Mesenchymal stem cell (in vitro differentiated cells and primary cell): ENCODE measurements at regions not wholly inside any gene's neighbourhood (a gene's known extent, or its start where the extent isn't known, plus 50 kb on each side); places are given as distances from the start of the nearest gene placed in this dataset.

Experiments
- DNase-seq: peaks from one replicate; pipeline ENCODE4 v3.0.0-alpha.2; 2013
- H2AFZ ChIP-seq: one replicate; pipeline ENCODE4 v1.6.1; 2013; ENCODE audit warnings: low read depth, mild to moderate bottlenecking, control low read depth, inconsistent platforms, low read length, moderate library complexity
- H2AK5ac ChIP-seq: 2 replicates; pipeline ENCODE4 v1.6.1; 2013; ENCODE audit warnings: low read length, moderate library complexity, mild to moderate bottlenecking, inconsistent platforms; ENCODE audit not compliant: severe bottlenecking
- H2BK120ac ChIP-seq: one replicate; pipeline ENCODE4 v1.6.1; 2013; ENCODE audit warnings: low read depth, mild to moderate bottlenecking, inconsistent platforms, low read length, moderate library complexity
- H2BK12ac ChIP-seq, 2 experiments: one replicate each; pipeline ENCODE4 v1.6.1; 2013; ENCODE audit warnings: inconsistent platforms in 2 of 2, low read length in 2 of 2, mild to moderate bottlenecking in 2 of 2, moderate library complexity in 2 of 2, control low read depth in 1 of 2
- H2BK15ac ChIP-seq: one replicate; pipeline ENCODE4 v1.6.1; 2013; ENCODE audit warnings: mild to moderate bottlenecking, low read depth, inconsistent platforms; ENCODE audit not compliant: poor library complexity, severe bottlenecking
- H2BK5ac ChIP-seq: 2 replicates; pipeline ENCODE4 v1.6.1; 2013; ENCODE audit warnings: low read depth, mild to moderate bottlenecking, low read length, control low read depth, inconsistent platforms; ENCODE audit not compliant: poor library complexity, severe bottlenecking
- H3K14ac ChIP-seq, 2 experiments: one replicate each; pipeline ENCODE4 v1.6.1; 2013; ENCODE audit warnings: inconsistent platforms in 2 of 2, low read length in 2 of 2, control low read depth in 1 of 2, mild to moderate bottlenecking in 1 of 2, moderate library complexity in 1 of 2
- H3K18ac ChIP-seq, 2 experiments: one replicate each; pipeline ENCODE4 v1.6.1; 2013; ENCODE audit warnings: inconsistent platforms in 2 of 2, low read length in 2 of 2, control low read depth in 1 of 2, low read depth in 1 of 2, mild to moderate bottlenecking in 1 of 2
- H3K23ac ChIP-seq, 2 experiments: one replicate each; pipeline ENCODE4 v1.6.1; 2013; ENCODE audit warnings: inconsistent platforms in 2 of 2, low read length in 2 of 2, mild to moderate bottlenecking in 2 of 2, moderate library complexity in 2 of 2, control low read depth in 1 of 2
- H3K27ac ChIP-seq: 2 replicates; pipeline ENCODE4 v1.5.1; 2013; ENCODE audit warnings: mild to moderate bottlenecking, moderate library complexity, low read length, control low read depth, inconsistent platforms; ENCODE audit not compliant: poor library complexity, severe bottlenecking
- H3K27me3 ChIP-seq, 2 experiments: 2 replicates each; pipeline versions ENCODE4 v1.6.1 to v1.7.0; 2013; ENCODE audit warnings: low read length in 2 of 2, mild to moderate bottlenecking in 2 of 2, moderate library complexity in 2 of 2, control low read depth in 1 of 2, inconsistent platforms in 1 of 2; ENCODE audit not compliant: control insufficient read depth in 1 of 2, insufficient read depth in 1 of 2
- H3K36me3 ChIP-seq, 2 experiments: 2 replicates each; pipeline versions ENCODE4 v1.6.1 to v1.7.0; 2013; ENCODE audit warnings: low read length in 2 of 2, control low read depth in 1 of 2, inconsistent platforms in 1 of 2, low read depth in 1 of 2, mild to moderate bottlenecking in 1 of 2; ENCODE audit not compliant: insufficient read depth in 2 of 2, control insufficient read depth in 1 of 2
- H3K4ac ChIP-seq, 2 experiments: one replicate each; pipeline ENCODE4 v1.6.1; 2013; ENCODE audit warnings: inconsistent platforms in 2 of 2, low read length in 2 of 2, mild to moderate bottlenecking in 2 of 2, moderate library complexity in 2 of 2, control low read depth in 1 of 2, low read depth in 1 of 2
- H3K4me1 ChIP-seq: 2 replicates; pipeline ENCODE4 v1.6.1; 2013; ENCODE audit warnings: low read depth, low read length, control low read depth; ENCODE audit not compliant: control insufficient read depth, insufficient read depth
- H3K4me2 ChIP-seq: 2 replicates; pipeline ENCODE4 v1.6.1; 2013; ENCODE audit warnings: low read length, mild to moderate bottlenecking, inconsistent platforms; ENCODE audit not compliant: poor library complexity, severe bottlenecking
- H3K4me3 ChIP-seq, 2 experiments: 2 replicates each; pipeline versions ENCODE4 v1.5.1 to v1.7.0; 2013; ENCODE audit warnings: low read length in 2 of 2, mild to moderate bottlenecking in 2 of 2, control low read depth in 1 of 2, low read depth in 1 of 2; ENCODE audit not compliant: insufficient read depth in 1 of 2
- H3K79me1 ChIP-seq: replicated peaks from 2 replicates; pipeline ENCODE4 v1.6.1; 2013; ENCODE audit warnings: mild to moderate bottlenecking, control low read depth, low read length, inconsistent platforms; ENCODE audit not compliant: poor library complexity, severe bottlenecking
- H3K9ac ChIP-seq: 2 replicates; pipeline ENCODE4 v1.7.0; 2013; ENCODE audit warnings: mild to moderate bottlenecking, low read length, moderate library complexity
- H3K9me3 ChIP-seq: 2 replicates; pipeline ENCODE4 v1.7.0; 2013; ENCODE audit warnings: mild to moderate bottlenecking, low read length; ENCODE audit not compliant: control insufficient read depth
- H4K8ac ChIP-seq: one replicate; pipeline ENCODE4 v1.6.1; 2013; ENCODE audit warnings: inconsistent platforms, mild to moderate bottlenecking, low read length, moderate library complexity
- H4K91ac ChIP-seq: one replicate; pipeline ENCODE4 v1.6.1; 2013; ENCODE audit warnings: mild to moderate bottlenecking, low read length, inconsistent platforms
- WGBS: methylation state at CpG from one replicate; pipeline ENCODE4 v1.1.7; 2013; ENCODE audit warnings: mixed read lengths; 5-methylcytosine and 5-hydroxymethylcytosine counted together

DNA sequence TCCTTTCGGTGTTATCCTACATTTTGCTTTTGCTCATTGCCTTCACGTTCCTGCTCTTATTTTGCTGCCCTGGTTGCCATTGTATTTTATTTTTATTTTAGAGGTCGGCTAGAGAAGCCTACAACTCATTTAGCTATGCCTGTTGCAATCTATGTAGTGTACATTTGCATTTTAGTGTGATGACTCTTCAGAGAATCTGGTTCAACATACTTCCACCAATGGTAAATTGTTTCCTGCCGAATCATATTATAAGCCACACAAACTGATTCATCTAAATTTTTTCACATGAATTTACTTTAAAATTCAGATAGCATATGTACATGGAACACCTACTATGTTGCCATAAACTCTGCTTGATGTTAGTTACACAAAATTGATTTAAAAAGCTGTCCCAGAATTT, 1596.9 kb downstream of the PLA2G4A start:
- H4K8ac ChIP-seq: no peak overlapping the region
- H3K79me1 ChIP-seq: no peaks in the 10 kb centered on the region
- no peak overlapping the region for H2BK120ac ChIP-seq
- no peak overlapping the region for H4K91ac ChIP-seq
- DNase-seq: peak; percentile 62
- no peak overlapping the region for H3K4ac ChIP-seq
- no peak overlapping the region for H3K9ac ChIP-seq
- no peak overlapping the region for H3K4me2 ChIP-seq
- H3K4me3 ChIP-seq: no peak overlapping the region
- no peak overlapping the region for H3K23ac ChIP-seq
- H2AFZ ChIP-seq: no peak overlapping the region
- H3K14ac ChIP-seq: no peak overlapping the region
- H2BK5ac ChIP-seq: no peak overlapping the region
- no peaks in the 10 kb centered on the region for H3K9me3 ChIP-seq
- H3K36me3 ChIP-seq: no peaks in the 10 kb centered on the region
- no peak overlapping the region for H2AK5ac ChIP-seq
- H3K4me1 ChIP-seq: no peaks in the 10 kb centered on the region
- 57% methylated on average over 3 of the region's 4 CpGs for WGBS
- H2BK12ac ChIP-seq: no peak overlapping the region
- H3K27ac ChIP-seq: no peak overlapping the region
- no peak overlapping the region for H3K18ac ChIP-seq
- H2BK15ac ChIP-seq: no peak overlapping the region
- H3K27me3 ChIP-seq: no peaks in the 10 kb centered on the region

GRCh38 chr1:188426561-188426960, 1597.8 kb downstream of the PLA2G4A start:
- no peak overlapping the region for H2BK15ac ChIP-seq
- no peak overlapping the region for H4K91ac ChIP-seq
- no peak overlapping the region for H3K23ac ChIP-seq
- no peak overlapping the region for H4K8ac ChIP-seq
- H3K9me3 ChIP-seq: no peaks in the 10 kb centered on the region
- H2BK12ac ChIP-seq: no peak overlapping the region
- H3K9ac ChIP-seq: no peak overlapping the region
- H3K4me3 ChIP-seq: no peak overlapping the region
- no peaks in the 10 kb centered on the region for H3K36me3 ChIP-seq
- H2BK120ac ChIP-seq: no peak overlapping the region
- H2BK5ac ChIP-seq: no peak overlapping the region
- no peak for DNase-seq
- H3K79me1 ChIP-seq: no peaks in the 10 kb centered on the region
- no peak overlapping the region for H3K18ac ChIP-seq
- H3K4ac ChIP-seq: no peak overlapping the region
- H3K14ac ChIP-seq: no peak overlapping the region
- no peak overlapping the region for H3K27ac ChIP-seq
- no peaks in the 10 kb centered on the region for H3K4me1 ChIP-seq
- H3K27me3 ChIP-seq: no peaks in the 10 kb centered on the region
- H3K4me2 ChIP-seq: no peak overlapping the region
- H2AK5ac ChIP-seq: no peak overlapping the region
- no peak overlapping the region for H2AFZ ChIP-seq

DNA sequence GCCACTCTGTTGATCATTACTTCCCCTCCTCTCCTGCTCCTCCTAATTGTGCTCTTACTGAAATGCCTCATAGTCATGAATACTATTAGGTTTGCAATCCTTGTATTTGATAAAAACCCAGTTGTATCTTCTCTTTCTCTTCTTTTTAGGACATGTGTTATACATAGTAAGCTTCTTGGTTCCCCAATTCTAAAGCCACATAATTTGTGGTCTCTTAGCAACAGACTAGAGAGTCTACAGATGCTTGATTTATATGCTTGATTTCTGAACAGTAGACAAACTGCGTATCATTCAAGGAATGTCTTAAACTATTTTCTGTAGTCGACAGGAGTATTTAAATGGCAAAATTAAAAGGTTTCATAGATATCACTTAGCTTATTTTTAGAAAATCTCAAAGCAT, 1598.9 kb downstream of the PLA2G4A start:
- no peak overlapping the region for H3K4me2 ChIP-seq
- no peak overlapping the region for H2AFZ ChIP-seq
- WGBS: no CpG with 5 or more reads among the region's 2 CpGs
- H2BK12ac ChIP-seq: no peak overlapping the region
- no peak overlapping the region for H2BK120ac ChIP-seq
- H2AK5ac ChIP-seq: no peak overlapping the region
- H3K23ac ChIP-seq: no peak overlapping the region
- H3K9ac ChIP-seq: no peak overlapping the region
- H3K9me3 ChIP-seq: no peaks in the 10 kb centered on the region
- no peak overlapping the region for H4K8ac ChIP-seq
- H3K79me1 ChIP-seq: no peaks in the 10 kb centered on the region
- no peak overlapping the region for H2BK15ac ChIP-seq
- H3K4me1 ChIP-seq: no peaks in the 10 kb centered on the region
- no peak overlapping the region for H3K14ac ChIP-seq
- no peak overlapping the region for H3K4me3 ChIP-seq
- no peak overlapping the region for H2BK5ac ChIP-seq
- H3K27me3 ChIP-seq: no peaks in the 10 kb centered on the region
- H3K4ac ChIP-seq: no peak overlapping the region
- no peak for DNase-seq
- H3K18ac ChIP-seq: no peak overlapping the region
- H3K36me3 ChIP-seq: no peaks in the 10 kb centered on the region
- no peak overlapping the region for H3K27ac ChIP-seq
- no peak overlapping the region for H4K91ac ChIP-seq

GRCh38 chr1:188429386-188429785, 1600.6 kb downstream of the PLA2G4A start:
- no peak overlapping the region for H2AK5ac ChIP-seq
- WGBS: 100% methylated on average over 1 of the region's 2 CpGs
- no peak overlapping the region for H4K91ac ChIP-seq
- H3K23ac ChIP-seq: no peak overlapping the region
- no peak overlapping the region for H2BK120ac ChIP-seq
- H2BK12ac ChIP-seq: no peak overlapping the region
- H3K4me3 ChIP-seq: no peak overlapping the region
- H2BK15ac ChIP-seq: no peak overlapping the region
- no peak for DNase-seq
- no peak overlapping the region for H3K9ac ChIP-seq
- H3K18ac ChIP-seq: no peak overlapping the region
- H3K4me1 ChIP-seq: no peaks in the 10 kb centered on the region
- no peak overlapping the region for H2AFZ ChIP-seq
- no peaks in the 10 kb centered on the region for H3K36me3 ChIP-seq
- no peaks in the 10 kb centered on the region for H3K27me3 ChIP-seq
- no peak overlapping the region for H3K27ac ChIP-seq
- H4K8ac ChIP-seq: no peak overlapping the region
- no peaks in the 10 kb centered on the region for H3K79me1 ChIP-seq
- H3K4me2 ChIP-seq: no peak overlapping the region
- H3K9me3 ChIP-seq: no peaks in the 10 kb centered on the region
- no peak overlapping the region for H3K14ac ChIP-seq
- no peak overlapping the region for H3K4ac ChIP-seq
- H2BK5ac ChIP-seq: no peak overlapping the region
